HepG2 (cell line): ENCODE measurements at regions not wholly inside any gene's neighbourhood (a gene's known extent, or its start where the extent isn't known, plus 50 kb on each side); places are given as distances from the start of the nearest gene placed in this dataset.

Experiments
- ARNT ChIP-seq: fragments of 450-650 bp; IDR thresholded peaks from 2 replicates; pipeline ENCODE4 v1.6.1; 2017
- FOXA1 ChIP-seq, 2 experiments: fragments of 450-650 bp in 1 of 2; sonication (generic) in 1 of 2; formaldehyde crosslinking in 1 of 2; IDR thresholded peaks; 2 replicates each; pipeline versions ENCODE4 v1.4.0 to v1.6.1; 2016 to 2020; ENCODE audit warnings: missing genetic modification reagents in 1 of 2
- FOXK1 ChIP-seq: sonication (generic); formaldehyde crosslinking; IDR thresholded peaks from 2 replicates; pipeline ENCODE4 v1.4.0; 2020; ENCODE audit warnings: low read depth, missing genetic modification reagents, borderline replicate concordance
- IKZF4 ChIP-seq: sonication (generic); formaldehyde crosslinking; IDR thresholded peaks from 2 replicates; pipeline ENCODE4 v1.5.1; 2020; ENCODE audit warnings: borderline replicate concordance, mild to moderate bottlenecking, low read depth, missing genetic modification reagents; ENCODE audit errors: not compliant biosample characterization
- KDM5B ChIP-seq: sonication (generic); formaldehyde crosslinking; IDR thresholded peaks from 2 replicates; pipeline ENCODE4 v1.4.0; 2020; ENCODE audit warnings: missing genetic modification reagents, mild to moderate bottlenecking, borderline replicate concordance
- KLF6 ChIP-seq: IDR thresholded peaks from 2 replicates; pipeline ENCODE4 v1.8.0; 2016; ENCODE audit warnings: missing biosample characterization, missing genetic modification reagents
- MAFF ChIP-seq: IDR thresholded peaks from 2 replicates; pipeline ENCODE4 v1.6.1; 2011; ENCODE audit warnings: low read depth, low read length, improper control_type of control experiment
- SCMH1 ChIP-seq: sonication (generic); formaldehyde crosslinking; IDR thresholded peaks from 2 replicates; pipeline ENCODE4 v1.9.0; 2021; ENCODE audit warnings: missing genetic modification reagents, mild to moderate bottlenecking, borderline replicate concordance
- SNRNP70 ChIP-seq: fragments of 200-400 bp; formaldehyde crosslinking; IDR thresholded peaks from 2 replicates; pipeline ENCODE4 v1.6.1; 2017; ENCODE audit warnings: mild to moderate bottlenecking, low read depth, low read length, moderate library complexity
- SP140L ChIP-seq: sonication (generic); formaldehyde crosslinking; IDR thresholded peaks from 2 replicates; pipeline ENCODE4 v1.4.0; 2020; ENCODE audit warnings: missing genetic modification reagents, borderline replicate concordance
- TEAD3 ChIP-seq: optimal IDR thresholded peaks from 2 replicates; pipeline ENCODE3; 2016; ENCODE audit warnings: borderline replicate concordance
- ZFYVE20 ChIP-seq: sonication (generic); formaldehyde crosslinking; IDR thresholded peaks from 2 replicates; pipeline ENCODE4 v1.8.0; 2023; ENCODE audit warnings: low read depth, mild to moderate bottlenecking, moderate library complexity, missing genetic modification reagents, borderline replicate concordance
- ZNF121 ChIP-seq: sonication (generic); formaldehyde crosslinking; IDR thresholded peaks from 2 replicates; pipeline ENCODE4 v1.5.0; 2020; ENCODE audit warnings: mild to moderate bottlenecking, missing genetic modification reagents
- ZNF136 ChIP-seq: sonication (generic); formaldehyde crosslinking; IDR thresholded peaks from 2 replicates; pipeline ENCODE4 v1.8.1; 2022; ENCODE audit warnings: low read depth, mild to moderate bottlenecking, moderate library complexity, missing genetic modification reagents
- ZNF260 ChIP-seq: sonication (generic); formaldehyde crosslinking; IDR thresholded peaks from 2 replicates; pipeline ENCODE4 v1.4.0; 2020; ENCODE audit warnings: missing genetic modification reagents, low read depth, mild to moderate bottlenecking, borderline replicate concordance
- ZNF432 ChIP-seq: sonication (generic); formaldehyde crosslinking; IDR thresholded peaks from 2 replicates; pipeline ENCODE4 v1.5.0; 2020; ENCODE audit warnings: missing genetic modification reagents, mild to moderate bottlenecking, borderline replicate concordance
- TF ChIP-seq, protein P1 (sequence below): sonication (generic); formaldehyde crosslinking; IDR thresholded peaks from 2 replicates; pipeline ENCODE4 v1.4.0; 2020; ENCODE audit warnings: missing genetic modification reagents
- TF ChIP-seq, protein P2 (sequence below): sonication (generic); formaldehyde crosslinking; IDR thresholded peaks from 2 replicates; pipeline ENCODE4 v1.5.1; 2020; ENCODE audit warnings: missing genetic modification reagents, mild to moderate bottlenecking, borderline replicate concordance
- TF ChIP-seq, protein P3 (sequence below): sonication (generic); formaldehyde crosslinking; IDR thresholded peaks from 2 replicates; pipeline ENCODE4 v1.4.0; 2020; ENCODE audit warnings: mild to moderate bottlenecking, missing genetic modification reagents, borderline replicate concordance
- TF ChIP-seq, protein P4 (sequence below): sonication (generic); formaldehyde crosslinking; conservative IDR thresholded peaks from 2 replicates; pipeline ENCODE4 v1.4.0; 2020; ENCODE audit warnings: mild to moderate bottlenecking, missing genetic modification reagents, moderate library complexity

DNA sequence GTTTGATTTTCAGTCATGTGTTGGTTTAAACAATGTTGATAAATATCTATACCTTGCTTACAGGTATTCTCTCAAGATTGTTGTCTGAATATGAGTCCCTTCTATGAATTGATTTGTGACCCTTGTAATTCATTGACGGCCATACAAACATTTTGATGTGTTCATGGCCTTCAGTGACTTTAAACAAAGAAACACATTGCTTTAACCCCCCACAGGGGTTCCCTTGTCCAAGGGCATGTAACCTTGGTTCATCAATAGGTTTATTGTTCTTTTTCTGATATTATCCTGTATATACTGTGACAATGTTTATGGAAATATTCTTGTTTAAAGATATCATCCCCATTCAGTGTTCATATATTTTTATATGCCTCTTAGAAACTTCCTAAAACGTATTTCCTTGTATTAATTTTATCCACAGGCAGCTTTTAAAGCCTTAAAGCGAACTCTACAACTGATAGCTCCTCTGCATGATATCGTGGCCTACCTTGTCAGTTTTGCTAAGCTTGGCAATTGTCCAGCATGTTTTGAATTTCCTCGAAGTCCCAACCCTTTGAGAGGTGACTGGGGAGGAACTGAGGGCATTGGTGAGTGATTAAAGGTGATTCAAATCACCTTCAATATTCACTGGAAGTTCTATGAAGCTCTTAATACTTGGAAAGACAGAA, 87.0 kb downstream of the CD164 start (continued):
- TF ChIP-seq, protein P1, sequence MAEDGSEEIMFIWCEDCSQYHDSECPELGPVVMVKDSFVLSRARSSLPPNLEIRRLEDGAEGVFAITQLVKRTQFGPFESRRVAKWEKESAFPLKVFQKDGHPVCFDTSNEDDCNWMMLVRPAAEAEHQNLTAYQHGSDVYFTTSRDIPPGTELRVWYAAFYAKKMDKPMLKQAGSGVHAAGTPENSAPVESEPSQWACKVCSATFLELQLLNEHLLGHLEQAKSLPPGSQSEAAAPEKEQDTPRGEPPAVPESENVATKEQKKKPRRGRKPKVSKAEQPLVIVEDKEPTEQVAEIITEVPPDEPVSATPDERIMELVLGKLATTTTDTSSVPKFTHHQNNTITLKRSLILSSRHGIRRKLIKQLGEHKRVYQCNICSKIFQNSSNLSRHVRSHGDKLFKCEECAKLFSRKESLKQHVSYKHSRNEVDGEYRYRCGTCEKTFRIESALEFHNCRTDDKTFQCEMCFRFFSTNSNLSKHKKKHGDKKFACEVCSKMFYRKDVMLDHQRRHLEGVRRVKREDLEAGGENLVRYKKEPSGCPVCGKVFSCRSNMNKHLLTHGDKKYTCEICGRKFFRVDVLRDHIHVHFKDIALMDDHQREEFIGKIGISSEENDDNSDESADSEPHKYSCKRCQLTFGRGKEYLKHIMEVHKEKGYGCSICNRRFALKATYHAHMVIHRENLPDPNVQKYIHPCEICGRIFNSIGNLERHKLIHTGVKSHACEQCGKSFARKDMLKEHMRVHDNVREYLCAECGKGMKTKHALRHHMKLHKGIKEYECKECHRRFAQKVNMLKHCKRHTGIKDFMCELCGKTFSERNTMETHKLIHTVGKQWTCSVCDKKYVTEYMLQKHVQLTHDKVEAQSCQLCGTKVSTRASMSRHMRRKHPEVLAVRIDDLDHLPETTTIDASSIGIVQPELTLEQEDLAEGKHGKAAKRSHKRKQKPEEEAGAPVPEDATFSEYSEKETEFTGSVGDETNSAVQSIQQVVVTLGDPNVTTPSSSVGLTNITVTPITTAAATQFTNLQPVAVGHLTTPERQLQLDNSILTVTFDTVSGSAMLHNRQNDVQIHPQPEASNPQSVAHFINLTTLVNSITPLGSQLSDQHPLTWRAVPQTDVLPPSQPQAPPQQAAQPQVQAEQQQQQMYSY: no peak
- TF ChIP-seq KDM5B (CRISPR knock-in tag): no peak
- no peak for TF ChIP-seq TEAD3
- TF ChIP-seq MAFF: no peak
- TF ChIP-seq SP140L (CRISPR knock-in tag): no peak
- TF ChIP-seq SCMH1 (CRISPR knock-in tag): no peak
- no peak for TF ChIP-seq SNRNP70
- TF ChIP-seq, protein P2, sequence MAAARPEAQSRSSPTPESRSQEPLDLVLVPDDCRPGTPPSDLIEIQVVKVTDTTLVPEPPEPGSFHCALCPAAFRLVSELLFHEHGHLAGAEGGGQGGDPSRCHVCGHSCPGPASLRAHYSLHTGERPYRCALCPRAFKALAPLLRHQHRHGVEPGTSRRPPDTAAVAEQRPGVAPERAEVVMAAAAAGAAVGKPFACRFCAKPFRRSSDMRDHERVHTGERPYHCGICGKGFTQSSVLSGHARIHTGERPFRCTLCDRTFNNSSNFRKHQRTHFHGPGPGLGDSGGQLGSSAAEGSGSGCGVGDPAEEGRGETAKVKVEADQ (CRISPR knock-in tag): no peak
- TF ChIP-seq ZNF121: no peak
- no peak for TF ChIP-seq ZNF260 (CRISPR knock-in tag)
- no peak for TF ChIP-seq FOXK1 (CRISPR knock-in tag)
- no peak for TF ChIP-seq ZFYVE20
- TF ChIP-seq, protein P3, sequence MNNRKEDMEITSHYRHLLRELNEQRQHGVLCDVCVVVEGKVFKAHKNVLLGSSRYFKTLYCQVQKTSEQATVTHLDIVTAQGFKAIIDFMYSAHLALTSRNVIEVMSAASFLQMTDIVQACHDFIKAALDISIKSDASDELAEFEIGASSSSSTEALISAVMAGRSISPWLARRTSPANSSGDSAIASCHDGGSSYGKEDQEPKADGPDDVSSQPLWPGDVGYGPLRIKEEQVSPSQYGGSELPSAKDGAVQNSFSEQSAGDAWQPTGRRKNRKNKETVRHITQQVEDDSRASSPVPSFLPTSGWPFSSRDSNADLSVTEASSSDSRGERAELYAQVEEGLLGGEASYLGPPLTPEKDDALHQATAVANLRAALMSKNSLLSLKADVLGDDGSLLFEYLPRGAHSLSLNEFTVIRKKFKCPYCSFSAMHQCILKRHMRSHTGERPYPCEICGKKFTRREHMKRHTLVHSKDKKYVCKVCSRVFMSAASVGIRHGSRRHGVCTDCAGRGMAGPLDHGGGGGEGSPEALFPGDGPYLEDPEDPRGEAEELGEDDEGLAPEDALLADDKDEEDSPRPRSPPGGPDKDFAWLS (CRISPR knock-in tag): no peak
- no peak for TF ChIP-seq ARNT
- no peak for TF ChIP-seq ZNF432 (CRISPR knock-in tag)
- no peak for TF ChIP-seq FOXA1 (IDR thresholded peaks at IDR 0.05)
- no peak for TF ChIP-seq FOXA1 (CRISPR knock-in tag; IDR thresholded peaks at IDR 0.05)
- no peak for TF ChIP-seq KLF6 (CRISPR knock-in tag)
- TF ChIP-seq IKZF4 (CRISPR knock-in tag): no peak
- TF ChIP-seq ZNF136 (CRISPR knock-in tag): no peak
- TF ChIP-seq, protein P4, sequence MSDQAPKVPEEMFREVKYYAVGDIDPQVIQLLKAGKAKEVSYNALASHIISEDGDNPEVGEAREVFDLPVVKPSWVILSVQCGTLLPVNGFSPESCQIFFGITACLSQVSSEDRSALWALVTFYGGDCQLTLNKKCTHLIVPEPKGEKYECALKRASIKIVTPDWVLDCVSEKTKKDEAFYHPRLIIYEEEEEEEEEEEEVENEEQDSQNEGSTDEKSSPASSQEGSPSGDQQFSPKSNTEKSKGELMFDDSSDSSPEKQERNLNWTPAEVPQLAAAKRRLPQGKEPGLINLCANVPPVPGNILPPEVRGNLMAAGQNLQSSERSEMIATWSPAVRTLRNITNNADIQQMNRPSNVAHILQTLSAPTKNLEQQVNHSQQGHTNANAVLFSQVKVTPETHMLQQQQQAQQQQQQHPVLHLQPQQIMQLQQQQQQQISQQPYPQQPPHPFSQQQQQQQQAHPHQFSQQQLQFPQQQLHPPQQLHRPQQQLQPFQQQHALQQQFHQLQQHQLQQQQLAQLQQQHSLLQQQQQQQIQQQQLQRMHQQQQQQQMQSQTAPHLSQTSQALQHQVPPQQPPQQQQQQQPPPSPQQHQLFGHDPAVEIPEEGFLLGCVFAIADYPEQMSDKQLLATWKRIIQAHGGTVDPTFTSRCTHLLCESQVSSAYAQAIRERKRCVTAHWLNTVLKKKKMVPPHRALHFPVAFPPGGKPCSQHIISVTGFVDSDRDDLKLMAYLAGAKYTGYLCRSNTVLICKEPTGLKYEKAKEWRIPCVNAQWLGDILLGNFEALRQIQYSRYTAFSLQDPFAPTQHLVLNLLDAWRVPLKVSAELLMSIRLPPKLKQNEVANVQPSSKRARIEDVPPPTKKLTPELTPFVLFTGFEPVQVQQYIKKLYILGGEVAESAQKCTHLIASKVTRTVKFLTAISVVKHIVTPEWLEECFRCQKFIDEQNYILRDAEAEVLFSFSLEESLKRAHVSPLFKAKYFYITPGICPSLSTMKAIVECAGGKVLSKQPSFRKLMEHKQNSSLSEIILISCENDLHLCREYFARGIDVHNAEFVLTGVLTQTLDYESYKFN: peak; percentile 75
